Kidney tubule cell (primary cell): ENCODE measurements at regions not wholly inside any gene's neighbourhood (a gene's known extent, or its start where the extent isn't known, plus 50 kb on each side); places are given as distances from the start of the nearest gene placed in this dataset.

Experiments used
- DNase-seq: peaks from one replicate; pipeline ENCODE4 v3.0.0-alpha.2; 2018; ENCODE audit warnings: low spot score

DNA sequence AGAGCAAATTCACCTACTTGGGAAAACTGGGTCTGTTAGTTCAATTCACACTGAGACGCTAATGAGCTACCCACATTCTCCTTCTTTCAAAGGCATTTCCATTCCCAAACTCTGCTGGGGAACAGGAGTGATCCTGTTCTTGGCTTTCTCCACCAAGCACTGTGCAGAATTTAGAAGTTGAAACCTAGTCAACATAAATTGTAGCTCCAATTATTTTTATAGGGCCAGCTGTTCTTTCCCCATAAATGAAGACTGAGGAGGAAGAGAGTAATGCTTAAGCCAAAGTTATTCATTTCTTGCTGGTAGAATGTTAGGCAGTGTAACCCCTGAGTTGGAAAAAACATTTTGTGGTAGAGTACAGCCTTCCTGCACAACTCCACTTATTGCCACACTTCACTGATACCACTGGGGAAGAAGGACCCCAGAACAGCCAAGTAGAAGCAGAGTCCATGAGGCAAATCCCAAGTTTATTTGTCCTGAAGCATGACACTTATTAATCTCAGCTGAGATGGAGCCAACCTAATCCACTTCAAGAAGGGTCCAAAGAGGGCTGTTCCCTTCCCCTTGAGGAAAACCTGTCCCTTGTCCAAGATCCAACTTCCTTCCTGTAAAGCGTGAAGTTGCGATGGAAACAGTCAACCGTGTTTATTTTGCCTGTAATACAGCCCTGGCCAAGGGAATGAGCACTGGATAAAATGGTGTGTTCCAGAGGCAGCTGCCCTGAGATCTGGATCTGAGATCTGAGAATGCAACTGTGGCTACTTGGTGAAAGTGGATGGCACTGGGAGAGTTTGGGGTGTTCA lies 151.8 kb downstream of the TBX5 start:
- no peak for DNase-seq

DNA sequence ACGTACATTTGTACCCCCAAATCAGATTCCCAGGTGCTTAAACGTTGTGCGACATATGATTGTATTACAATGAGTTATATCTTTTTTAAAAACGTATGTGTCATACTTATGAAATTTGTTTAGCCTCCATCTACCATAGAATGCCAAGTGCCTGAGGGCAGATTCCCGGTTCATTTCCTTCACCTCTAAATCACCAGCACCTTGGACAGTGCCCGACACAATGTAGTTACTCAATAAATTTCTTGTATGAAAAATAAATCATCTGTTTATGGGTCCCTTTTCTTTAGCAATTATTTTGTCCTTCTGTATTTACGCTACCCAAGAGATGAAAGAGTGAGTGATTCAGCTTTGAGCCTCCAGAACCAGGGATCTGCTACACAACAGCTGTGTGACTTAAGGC lies 157.4 kb downstream of the TBX5 start:
- DNase-seq = no peak

DNA sequence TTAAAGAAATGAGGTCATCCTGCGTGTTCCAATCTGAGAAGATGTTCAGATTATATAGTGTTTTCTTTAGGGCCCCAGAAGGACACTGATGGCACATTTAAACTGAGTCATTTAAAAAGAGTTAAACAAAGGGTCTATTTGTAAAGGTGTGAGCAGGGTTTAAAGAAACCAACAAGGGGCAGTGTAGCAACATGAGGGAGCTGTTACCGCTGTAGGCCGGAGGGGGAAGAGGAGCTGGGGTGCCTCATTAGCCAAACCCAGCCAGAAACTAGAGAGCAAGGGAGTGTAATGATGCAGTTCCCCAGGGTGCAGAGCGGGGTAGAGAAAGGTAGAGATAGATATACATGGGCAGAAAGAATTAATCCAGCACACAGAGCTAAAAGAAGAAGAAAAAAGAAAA lies 160.4 kb downstream of the TBX5 start:
- no peak for DNase-seq

DNA sequence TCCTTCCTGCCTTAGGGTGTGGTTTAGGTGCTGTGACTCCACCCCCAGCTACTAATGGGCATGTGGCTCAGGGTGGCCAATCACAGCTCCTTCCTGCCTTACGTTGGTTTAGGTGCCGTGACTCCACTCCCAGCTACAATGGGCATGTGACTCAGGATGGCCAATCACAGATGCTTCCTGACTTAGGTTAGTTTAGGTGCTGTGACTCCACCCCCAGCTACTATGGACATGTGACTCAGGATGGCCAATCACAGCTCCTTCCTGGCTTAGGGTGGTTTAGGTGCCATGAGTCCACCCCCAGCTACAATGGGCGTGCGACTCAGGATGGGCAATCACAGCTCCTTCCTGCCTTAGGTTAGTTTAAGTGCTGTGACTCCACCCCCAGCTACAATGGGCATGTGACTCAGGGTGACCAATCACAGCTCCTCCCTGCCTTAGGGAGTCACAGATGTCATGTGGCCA lies 163.9 kb downstream of the TBX5 start:
- DNase-seq = no peak

DNA sequence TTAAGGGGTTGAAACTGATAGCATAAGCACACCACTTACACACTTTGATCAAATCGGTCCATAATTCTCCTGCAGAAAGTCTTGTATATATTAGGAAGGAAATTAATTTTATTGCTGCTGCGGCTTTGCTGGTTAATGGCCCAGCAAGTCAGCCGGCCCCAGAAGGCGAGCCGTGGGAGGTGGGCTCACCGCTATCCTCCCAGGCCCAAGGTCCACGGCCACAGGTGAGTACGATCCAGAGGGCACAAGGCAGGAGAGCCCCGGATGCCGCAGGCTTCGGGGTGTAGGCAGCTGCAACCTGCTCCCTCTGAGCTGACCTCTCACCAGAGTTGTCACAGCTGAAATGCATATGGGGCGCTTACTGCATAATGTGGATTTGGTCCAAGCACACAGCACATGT lies 165.7 kb downstream of the TBX5 start:
- DNase-seq = no peak

DNA sequence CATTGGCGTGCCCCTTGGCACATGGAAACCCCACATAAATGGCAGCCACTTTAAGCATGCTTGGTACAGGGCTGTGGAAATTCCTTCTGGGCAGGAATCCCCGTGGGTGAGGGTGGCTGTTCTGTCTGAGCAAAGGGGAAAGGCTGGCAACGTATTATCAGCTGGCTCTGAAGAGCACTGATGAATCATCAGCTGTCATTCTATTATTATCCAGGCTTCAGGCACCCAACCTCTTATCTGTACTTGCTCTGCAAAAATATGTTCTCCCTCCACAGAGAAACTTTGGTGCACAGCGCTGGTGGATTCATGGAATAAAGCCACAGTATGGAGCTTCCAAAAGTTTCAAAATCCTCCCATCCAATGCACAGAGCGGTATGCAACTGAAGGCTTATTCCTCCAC lies 167.1 kb downstream of the TBX5 start:
- DNase-seq = no peak

DNA sequence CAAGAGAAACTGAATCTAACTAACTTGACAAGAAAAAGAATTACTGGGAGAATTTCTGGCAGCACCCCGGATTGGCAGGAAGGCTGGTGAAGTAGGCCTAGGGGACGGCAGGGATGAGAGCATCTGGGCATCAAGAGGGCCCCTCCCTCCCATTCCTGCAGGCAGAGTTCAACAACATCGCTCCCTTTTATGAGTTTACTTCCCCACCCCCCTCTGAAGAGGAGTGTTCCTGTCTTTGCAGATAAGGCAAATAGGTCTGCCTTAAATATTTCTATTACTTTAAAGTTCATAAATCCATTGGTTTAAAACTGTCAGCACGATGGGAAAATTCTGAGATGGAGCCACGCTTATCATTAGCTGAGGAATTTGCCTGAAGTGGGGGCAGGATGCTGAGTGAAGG lies 168.7 kb downstream of the TBX5 start:
- no peak for DNase-seq

DNA sequence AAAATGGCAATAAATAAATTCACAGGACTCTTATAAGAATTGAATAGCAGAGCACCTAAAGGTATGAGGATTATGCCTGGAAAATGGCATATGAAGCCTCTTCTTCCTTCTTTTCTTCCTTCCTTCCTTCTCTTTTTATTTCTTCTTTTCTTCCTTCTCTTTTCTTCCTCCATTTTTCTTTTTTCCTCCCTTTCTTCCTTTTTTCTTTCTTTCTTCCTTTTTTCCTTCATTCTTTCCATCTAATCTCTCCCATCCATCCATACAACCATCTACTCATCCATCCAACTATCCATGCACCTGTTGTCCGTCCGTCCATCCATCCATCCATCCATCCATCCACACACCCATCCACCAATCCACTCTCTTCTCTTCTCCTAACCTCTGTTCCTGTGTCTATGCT lies 173.8 kb downstream of the TBX5 start:
- no peak for DNase-seq

DNA sequence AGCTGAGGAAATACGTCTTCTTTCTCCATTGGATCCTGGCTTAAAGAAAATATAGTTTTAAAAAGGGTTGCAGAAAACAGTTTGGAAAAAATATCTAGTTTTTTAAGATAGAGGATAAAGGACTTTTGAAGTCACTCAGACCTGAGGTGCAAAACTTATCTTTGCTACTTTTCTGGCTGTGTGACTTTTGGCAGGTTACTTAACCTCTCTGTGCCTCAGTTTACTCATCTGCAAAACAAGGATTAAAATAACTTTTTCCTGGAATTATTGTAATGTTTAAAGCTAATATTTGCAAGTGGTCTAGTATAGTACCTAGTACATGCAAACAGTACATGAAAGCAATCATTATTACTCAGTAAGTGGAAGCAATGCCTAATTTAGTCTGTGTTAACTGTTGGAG lies 176.8 kb downstream of the TBX5 start:
- no peak for DNase-seq

DNA sequence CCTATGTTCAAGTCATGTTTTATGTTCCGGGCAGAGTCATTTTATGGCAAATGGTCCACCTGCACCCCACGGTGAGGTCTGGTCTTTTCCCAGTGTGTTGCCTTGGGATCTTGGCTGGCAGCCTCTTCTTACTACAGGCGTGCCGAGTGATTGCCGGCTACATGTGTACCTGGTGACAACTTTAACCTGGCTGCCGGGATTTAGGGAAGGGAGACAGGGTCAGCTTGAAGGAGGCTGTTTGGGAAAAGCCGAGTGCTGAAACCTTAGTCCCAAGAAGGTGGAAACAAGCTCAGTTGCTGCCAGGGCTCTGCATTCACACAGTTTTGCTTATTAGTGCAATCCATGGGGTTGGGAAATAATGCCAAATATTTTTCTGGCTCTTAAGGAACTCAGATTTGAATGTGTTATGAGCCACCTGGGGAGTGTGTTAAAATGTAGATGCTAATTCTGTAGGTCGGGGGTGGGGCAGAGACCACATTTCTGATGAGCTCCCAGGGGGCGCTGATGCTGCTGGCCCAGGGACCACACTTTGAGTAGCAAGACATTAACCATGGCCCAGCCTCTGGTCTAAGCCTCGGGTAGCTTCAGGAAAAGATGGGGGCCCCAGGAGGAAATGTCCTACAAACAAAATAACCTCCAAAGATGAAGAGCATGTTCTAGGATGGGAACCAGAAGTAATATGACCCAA lies 179.6 kb downstream of the TBX5 start:
- DNase-seq = no peak

DNA sequence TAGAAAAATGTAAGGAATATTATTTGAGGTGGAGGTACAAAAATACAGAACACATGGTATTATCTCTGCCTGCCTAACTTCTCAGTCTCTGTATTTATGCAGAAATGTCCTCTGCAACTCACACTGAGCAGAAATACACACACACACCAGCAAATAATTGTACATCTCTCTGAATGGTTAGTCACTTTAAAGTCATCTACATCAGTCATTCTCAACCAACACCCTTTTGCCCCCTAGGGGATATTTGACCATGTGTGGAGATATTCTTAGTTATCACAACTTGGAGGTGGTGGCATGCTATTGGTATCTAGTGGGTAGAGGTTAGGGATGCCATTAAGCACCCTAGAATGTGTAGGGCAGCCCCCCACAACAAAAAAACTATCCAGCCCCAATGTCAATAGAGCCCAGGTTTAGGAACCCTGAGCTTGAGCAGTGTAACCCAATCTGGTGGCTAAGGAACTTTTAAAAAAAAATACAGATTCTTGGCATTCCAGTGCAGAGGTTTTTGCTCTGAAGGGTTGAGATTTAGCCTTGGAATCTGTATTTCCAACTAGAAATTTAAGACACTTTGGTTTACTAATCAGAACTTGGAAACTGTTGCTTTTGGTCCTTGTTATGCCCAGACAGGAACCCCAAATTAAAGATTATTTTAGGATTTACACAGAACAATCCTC lies 183.8 kb downstream of the TBX5 start:
- DNase-seq = no peak

DNA sequence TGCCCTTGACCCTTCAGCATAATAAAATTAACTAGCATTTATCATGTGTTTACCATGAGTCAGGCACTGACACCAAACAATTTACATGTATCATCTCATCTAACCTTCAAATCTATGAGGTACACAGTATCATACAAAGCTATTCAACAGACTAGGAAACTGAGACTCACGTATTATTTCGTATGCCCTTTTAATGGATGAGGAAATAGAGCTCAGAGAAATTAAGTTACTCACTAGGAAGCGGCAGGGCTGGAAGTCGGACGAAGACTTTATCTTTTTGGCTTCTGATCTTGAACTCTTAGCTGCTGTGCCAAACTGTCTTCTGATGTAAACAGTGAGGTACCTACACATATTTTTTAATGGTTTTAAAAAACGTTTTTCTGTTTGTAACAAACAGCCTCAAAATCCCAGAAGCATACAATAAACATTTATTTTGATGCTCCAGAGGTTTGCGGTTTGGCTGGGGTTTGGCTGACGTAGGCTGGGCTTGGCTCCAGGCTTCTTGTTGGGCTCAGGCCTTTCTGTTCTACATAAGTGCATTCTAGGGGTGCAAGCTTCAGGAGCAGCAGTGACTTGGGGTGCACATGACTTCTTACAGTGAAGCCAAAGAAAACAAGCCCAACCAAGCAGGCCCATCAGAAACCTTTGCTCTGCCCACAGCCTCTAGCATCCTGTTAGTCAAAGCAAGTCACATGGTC lies 184.7 kb downstream of the TBX5 start:
- no peak for DNase-seq

DNA sequence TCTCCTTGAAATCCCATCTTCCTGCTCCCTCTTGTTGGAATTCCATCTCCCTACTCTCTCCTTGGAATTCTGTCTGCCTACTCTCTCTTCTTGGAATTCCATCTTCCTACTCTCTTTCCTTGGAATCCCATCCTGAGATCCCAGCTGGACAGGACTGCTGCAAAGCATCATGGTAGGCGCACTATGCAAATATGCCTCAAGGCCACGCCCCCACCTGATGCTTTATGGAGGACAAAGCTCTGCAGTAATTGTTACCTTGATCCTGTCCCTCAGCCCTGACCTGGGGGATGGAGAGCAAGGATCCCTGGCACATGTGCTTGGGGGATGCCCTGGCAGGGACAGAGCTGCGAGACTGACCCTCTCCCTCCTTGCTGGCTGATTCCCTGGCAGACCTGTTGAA lies 185.6 kb downstream of the TBX5 start:
- no peak for DNase-seq

DNA sequence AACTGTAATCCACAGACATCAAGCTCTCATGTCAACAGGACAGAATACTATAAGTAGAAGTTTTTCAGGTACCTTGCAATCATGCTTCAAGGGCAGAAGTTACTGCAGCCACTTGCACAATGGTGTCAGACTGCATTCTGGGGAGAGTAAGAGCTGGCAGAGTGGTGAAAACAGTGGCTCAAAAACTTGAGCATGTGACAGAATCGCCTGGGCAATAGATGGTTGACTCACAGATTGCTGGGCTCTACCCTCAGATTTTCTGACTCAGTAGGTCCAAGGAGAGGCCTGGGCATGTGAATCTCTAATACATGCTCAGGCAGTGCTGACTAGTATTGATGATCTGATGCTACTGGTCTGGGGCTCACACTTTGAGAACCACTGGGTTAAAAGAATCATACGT lies 187.8 kb downstream of the TBX5 start:
- no peak for DNase-seq

DNA sequence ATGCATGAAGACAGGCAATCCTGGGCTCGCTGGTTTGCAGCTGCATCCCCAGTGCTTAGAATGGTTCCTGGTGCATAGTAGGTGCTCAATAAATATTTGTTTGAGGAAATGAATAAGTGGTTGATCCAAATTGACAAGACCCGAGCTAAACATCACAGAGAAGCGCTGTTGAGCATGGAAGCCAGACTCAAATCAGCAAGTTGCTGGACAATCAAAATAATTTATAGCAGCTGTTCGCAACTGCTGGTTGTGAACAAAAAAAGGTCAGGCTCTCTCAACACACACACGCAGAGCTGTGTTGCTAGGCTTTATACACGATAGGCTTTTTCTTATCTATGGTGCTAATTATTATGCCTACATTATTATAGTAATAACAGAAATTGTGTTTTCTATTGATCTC lies 190.2 kb downstream of the TBX5 start:
- no peak for DNase-seq

DNA sequence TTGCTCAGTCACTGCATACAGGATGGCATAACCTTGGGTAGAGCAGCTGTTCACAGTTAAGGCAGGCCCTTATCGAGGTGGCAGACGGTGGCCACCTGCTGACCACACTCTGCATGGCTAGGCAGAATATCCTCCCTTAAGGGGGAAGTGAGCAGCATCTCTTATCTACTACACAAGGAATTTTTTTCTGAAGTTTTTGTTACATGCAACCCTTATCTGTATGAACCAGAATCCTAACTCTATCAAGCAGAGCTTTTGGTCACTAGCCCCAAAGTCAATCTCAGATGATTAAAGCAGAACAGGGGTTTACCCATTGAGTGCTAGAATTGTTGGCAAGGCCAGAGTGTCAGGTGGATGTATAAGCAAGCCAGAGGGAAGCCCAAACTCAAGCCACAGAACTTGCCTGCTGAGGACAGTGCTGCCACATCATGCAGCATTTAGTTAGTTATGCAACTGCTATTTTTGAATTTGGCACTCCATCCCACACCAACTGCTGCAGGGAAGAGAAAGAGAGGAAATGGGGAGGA lies 192.8 kb downstream of the TBX5 start:
- peak; percentile 9 for DNase-seq

DNA sequence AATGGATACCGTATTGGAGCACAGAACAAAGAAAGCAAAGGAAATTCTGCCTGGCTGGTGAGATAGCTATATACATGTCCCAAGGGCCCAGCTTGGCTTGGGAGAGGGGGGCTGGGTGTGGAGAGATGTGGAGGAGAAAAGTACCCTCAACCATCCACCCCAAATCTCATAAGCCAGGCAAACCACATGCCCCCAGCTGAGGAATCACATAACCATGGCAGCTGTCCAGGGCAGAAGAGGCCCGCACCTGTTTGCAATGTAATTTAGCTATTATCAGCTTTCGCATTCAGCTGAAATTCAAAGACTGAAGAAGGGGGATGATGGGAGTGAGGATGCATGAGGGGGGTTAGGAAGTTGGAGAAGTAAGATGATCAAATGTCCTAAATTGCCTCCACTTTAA lies 196.1 kb downstream of the TBX5 start:
- DNase-seq = no peak

DNA sequence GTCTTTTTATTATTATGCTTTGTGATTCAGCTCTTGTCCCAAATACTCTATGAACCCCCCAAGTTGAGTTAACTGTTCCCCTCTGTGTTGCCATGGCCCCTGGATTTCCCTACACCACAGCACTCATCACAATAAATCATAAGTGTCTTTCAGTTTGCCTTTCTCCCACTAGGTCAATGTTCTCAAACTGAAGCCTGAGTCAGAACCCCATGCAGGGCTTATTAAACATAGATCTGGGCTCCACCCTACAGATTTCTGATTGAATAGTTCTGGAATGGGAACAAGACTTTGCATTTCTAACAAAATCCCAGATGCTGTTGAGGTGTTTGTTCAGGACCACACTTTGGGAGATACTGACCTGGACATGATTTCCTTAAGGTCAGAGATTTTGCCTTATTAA lies 199.4 kb downstream of the TBX5 start:
- DNase-seq = no peak

DNA sequence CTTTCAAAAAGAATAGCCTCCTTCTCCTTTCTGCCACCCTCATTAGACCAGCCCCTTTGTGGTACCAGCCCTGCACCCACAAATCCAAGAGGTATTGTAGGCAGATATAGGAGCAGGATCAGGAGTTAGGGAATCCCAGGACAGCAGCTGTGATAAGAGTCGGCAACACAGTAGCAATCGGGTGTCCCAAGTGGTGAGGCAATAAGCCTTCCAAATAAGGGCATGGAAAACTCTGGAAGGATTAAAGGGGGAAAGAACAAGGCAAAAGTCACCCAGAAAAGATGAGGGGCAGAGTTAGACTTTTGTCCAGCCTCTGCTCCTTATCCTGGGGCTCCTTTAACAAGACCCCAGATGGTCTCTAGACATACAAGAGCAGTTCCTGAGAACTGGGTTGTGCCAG lies 204.2 kb downstream of the TBX5 start:
- no peak for DNase-seq

DNA sequence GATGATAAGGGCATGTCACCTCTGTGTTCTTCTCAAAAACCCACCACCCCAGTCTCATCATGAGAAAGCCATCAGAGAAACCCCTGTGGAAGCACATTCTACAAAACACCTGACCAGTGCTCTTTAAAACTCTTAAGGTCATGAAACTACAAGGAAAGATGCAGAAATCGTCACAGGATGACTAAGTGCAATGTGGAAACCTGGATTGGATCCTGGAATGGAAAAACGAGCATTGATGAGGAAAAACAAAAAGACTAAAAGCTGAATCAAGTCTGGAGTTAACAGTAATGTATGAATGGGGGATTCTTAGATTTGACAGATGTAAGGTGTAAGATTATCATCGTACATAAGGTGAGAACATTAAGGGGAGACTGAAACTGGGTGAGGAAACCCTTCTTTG lies 211.0 kb downstream of the TBX5 start:
- DNase-seq = no peak

DNA sequence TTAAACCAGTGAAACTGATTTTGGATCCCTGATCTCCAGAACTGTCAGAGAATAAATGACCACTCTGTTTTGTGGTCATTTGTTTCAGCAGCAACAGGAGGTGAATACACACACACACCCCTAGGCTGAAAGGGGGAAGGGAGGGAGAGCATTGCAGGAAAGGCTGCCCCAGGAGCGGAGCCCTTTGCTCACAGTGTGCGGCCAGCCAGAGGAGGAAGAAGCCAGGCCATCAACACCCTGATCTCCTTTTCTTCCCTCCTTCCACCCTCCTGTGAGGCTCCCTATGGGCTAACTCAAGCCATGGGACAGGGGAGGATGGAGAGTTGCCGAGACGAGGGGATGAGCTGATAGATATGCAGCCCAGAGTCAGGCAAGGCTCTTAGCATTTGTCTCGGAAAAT lies 211.9 kb downstream of the TBX5 start:
- DNase-seq = no peak

DNA sequence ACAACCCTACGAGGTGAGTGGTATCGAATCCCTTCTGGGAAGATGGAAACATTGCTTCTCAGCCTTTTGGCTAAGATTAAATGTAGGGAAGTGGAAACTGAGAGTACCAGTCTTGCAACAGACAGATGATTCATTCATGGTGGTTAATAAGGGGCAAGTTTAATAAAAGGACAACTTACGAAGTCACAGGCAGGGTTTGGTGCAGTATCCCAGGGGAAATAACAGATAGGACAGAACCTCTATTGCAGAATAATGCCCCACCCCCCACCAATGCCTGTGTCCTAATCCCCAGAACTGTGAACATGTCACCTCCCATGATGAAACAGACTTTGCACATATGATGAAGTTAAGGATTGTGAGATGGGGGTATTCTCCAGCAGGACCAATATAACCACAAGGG lies 212.5 kb downstream of the TBX5 start:
- DNase-seq = no peak
